Panc1 (cell line): ENCODE measurements at regions not wholly inside any gene's neighbourhood (a gene's known extent, or its start where the extent isn't known, plus 50 kb on each side); places are given as distances from the start of the nearest gene placed in this dataset.

Experiments
- POLR2AphosphoS5 ChIP-seq: IDR thresholded peaks from 2 replicates; pipeline ENCODE4 v1.6.1; 2012; ENCODE audit warnings: mild to moderate bottlenecking, low read depth, low read length, moderate library complexity
- TCF7L2 ChIP-seq: IDR thresholded peaks from 2 replicates; pipeline ENCODE4 v1.6.1; 2011; ENCODE audit warnings: mild to moderate bottlenecking, low read depth, low read length, inconsistent platforms
- TF ChIP-seq, protein P1 (sequence below): fragments of 450-650 bp; IDR thresholded peaks from 2 replicates; pipeline ENCODE4 v1.5.1; 2017; ENCODE audit warnings: mild to moderate bottlenecking

DNA sequence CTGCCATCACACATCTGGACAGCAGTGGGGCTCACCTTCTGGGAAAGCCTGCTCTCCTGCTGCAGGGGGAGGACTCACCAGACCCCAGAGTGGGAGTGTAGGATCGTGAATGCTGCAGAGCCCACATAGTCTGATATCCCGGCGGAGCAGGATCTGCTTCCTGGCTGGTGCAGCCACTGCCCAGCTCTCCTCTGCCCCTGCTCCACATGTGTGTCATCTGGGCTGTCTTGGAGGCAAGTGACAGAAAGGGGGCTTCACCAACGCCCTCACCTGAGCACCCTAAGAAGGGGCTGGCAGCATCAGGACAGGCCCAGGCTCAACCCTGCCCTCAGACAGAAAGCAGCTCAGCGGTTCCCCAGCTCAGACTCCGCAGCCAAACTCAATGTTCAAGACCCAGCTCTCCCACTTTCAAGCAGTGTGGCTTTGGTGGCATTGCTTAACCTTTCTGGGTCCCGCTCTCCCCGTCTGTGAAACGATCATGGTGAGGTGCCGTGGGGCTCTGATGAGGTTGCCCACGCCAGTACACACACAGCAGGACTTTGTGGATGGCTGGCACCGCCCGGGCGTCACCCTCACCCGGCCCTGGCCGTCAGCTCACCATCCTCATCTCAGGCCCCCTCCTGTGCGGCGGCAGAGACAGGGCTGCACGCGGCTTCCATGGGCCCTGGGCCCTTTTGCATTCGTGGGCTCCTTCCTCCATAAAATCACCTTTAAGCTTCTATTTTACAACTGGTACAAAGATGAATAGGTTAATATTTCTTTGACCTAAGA lies 91.0 kb upstream of the SFSWAP start:
- TF ChIP-seq POLR2AphosphoS5: no peak
- TF ChIP-seq, protein P1, sequence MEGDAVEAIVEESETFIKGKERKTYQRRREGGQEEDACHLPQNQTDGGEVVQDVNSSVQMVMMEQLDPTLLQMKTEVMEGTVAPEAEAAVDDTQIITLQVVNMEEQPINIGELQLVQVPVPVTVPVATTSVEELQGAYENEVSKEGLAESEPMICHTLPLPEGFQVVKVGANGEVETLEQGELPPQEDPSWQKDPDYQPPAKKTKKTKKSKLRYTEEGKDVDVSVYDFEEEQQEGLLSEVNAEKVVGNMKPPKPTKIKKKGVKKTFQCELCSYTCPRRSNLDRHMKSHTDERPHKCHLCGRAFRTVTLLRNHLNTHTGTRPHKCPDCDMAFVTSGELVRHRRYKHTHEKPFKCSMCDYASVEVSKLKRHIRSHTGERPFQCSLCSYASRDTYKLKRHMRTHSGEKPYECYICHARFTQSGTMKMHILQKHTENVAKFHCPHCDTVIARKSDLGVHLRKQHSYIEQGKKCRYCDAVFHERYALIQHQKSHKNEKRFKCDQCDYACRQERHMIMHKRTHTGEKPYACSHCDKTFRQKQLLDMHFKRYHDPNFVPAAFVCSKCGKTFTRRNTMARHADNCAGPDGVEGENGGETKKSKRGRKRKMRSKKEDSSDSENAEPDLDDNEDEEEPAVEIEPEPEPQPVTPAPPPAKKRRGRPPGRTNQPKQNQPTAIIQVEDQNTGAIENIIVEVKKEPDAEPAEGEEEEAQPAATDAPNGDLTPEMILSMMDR: no peak
- no peak for TF ChIP-seq TCF7L2
